GM12878 (cell line): ENCODE measurements at regions not wholly inside any gene's neighbourhood (a gene's known extent, or its start where the extent isn't known, plus 50 kb on each side); places are given as distances from the start of the nearest gene placed in this dataset.

Source experiments
- BRCA1 ChIP-seq: IDR thresholded peaks from 2 replicates; pipeline ENCODE4 v1.6.1; 2011; ENCODE audit warnings: low read depth, low read length, improper control_type of control experiment
- CREB1 ChIP-seq: IDR thresholded peaks from 2 replicates; pipeline ENCODE4 v1.6.1; 2012; ENCODE audit warnings: low read depth, mild to moderate bottlenecking, inconsistent platforms
- CTCF ChIP-seq, 3 experiments: IDR thresholded peaks in 2 of 3; conservative IDR thresholded peaks in 1 of 3; 2 replicates each; pipeline ENCODE4 v1.5.1; 2011; ENCODE audit warnings: low read depth in 3 of 3, low read length in 3 of 3, mild to moderate bottlenecking in 3 of 3, control low read depth in 2 of 3, moderate library complexity in 2 of 3, inconsistent platforms in 1 of 3, mixed read lengths in 1 of 3; ENCODE audit not compliant: control insufficient read depth in 2 of 3, insufficient read depth in 1 of 3; ENCODE audit errors: extremely low read depth in 1 of 3
- GABPA ChIP-seq: IDR thresholded peaks from 2 replicates; pipeline ENCODE4 v1.6.1; 2014; ENCODE audit warnings: antibody characterized with exemption, low read depth, mild to moderate bottlenecking, inconsistent platforms
- IRF3 ChIP-seq: fragments of 450-650 bp; IDR thresholded peaks from 2 replicates; pipeline ENCODE4 v1.6.1; 2014; ENCODE audit warnings: mild to moderate bottlenecking
- POLR2A ChIP-seq: IDR thresholded peaks from 2 replicates; pipeline ENCODE4 v1.6.1; 2011; ENCODE audit warnings: low read depth, mild to moderate bottlenecking, low read length
- REST ChIP-seq: IDR thresholded peaks from 2 replicates; pipeline ENCODE4 v1.6.1; 2012; ENCODE audit warnings: mild to moderate bottlenecking, low read depth, low read length
- SRF ChIP-seq, 2 experiments: IDR thresholded peaks; 2 replicates each; pipeline ENCODE4 v1.6.1; 2011; ENCODE audit warnings: low read depth in 2 of 2, low read length in 2 of 2, mild to moderate bottlenecking in 1 of 2, moderate library complexity in 1 of 2
- TCF12 ChIP-seq: IDR thresholded peaks from 2 replicates; pipeline ENCODE4 v1.6.1; 2011; ENCODE audit warnings: low read depth, mild to moderate bottlenecking, low read length

- TF ChIP-seq REST: no peak
- TF ChIP-seq CREB1: no peak
- no peak for TF ChIP-seq GABPA
- no peak for TF ChIP-seq POLR2A
- TF ChIP-seq TCF12: no peak
- no peak for TF ChIP-seq SRF (IDR thresholded peaks at IDR 0.05; ENCODE audit: low read depth in 2 of 2, low read length in 2 of 2)
- TF ChIP-seq BRCA1: no peak
- TF ChIP-seq IRF3: no peak
- no peak for TF ChIP-seq CTCF (IDR thresholded peaks at IDR 0.05 in 2 of 3, conservative IDR thresholded peaks at IDR 0.05 in 1 of 3; ENCODE audit: control insufficient read depth in 2 of 3, extremely low read depth in 1 of 3, insufficient read depth in 1 of 3, low read depth in 3 of 3, low read length in 3 of 3)
These were observed 120.7 kb downstream of the NSUN3 start for GRCh38 chr3:94183551-94183950.
